ENCODE measurements at regions not wholly inside any gene's neighbourhood (a gene's known extent, or its start where the extent isn't known, plus 50 kb on each side); places are given as distances from the start of the nearest gene placed in this dataset.

DNA sequence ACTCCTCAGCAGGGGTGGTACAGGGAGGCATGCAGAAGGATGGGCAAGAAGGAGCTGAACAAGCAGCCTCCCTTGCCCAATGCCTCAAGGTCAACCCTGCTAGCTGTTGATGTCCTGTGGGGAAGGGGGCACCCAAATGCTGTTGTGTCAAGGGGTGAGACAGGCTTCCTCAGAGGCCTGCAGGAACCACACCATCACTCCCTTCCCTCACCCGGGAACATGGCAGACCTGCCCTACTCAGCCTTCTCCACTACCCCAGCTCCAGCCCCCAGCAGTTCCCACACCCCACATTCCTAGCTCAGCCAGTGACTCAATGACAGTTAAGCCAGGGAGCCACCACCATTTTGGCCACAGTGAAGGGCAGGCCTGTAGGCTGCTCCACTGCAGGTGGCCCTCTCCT lies 53.9 kb upstream of the RMP24 start:
- Mint-ChIP-seq H3K9me3 (ENCODE audit: low read depth) (no peaks in the 10 kb centered on the region), H3K27ac (ENCODE audit: unreplicated experiment) (no peak overlapping the region)
- TF ChIP-seq, protein P1, sequence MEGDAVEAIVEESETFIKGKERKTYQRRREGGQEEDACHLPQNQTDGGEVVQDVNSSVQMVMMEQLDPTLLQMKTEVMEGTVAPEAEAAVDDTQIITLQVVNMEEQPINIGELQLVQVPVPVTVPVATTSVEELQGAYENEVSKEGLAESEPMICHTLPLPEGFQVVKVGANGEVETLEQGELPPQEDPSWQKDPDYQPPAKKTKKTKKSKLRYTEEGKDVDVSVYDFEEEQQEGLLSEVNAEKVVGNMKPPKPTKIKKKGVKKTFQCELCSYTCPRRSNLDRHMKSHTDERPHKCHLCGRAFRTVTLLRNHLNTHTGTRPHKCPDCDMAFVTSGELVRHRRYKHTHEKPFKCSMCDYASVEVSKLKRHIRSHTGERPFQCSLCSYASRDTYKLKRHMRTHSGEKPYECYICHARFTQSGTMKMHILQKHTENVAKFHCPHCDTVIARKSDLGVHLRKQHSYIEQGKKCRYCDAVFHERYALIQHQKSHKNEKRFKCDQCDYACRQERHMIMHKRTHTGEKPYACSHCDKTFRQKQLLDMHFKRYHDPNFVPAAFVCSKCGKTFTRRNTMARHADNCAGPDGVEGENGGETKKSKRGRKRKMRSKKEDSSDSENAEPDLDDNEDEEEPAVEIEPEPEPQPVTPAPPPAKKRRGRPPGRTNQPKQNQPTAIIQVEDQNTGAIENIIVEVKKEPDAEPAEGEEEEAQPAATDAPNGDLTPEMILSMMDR (IDR thresholded peaks at IDR 0.05) = no peak

DNA sequence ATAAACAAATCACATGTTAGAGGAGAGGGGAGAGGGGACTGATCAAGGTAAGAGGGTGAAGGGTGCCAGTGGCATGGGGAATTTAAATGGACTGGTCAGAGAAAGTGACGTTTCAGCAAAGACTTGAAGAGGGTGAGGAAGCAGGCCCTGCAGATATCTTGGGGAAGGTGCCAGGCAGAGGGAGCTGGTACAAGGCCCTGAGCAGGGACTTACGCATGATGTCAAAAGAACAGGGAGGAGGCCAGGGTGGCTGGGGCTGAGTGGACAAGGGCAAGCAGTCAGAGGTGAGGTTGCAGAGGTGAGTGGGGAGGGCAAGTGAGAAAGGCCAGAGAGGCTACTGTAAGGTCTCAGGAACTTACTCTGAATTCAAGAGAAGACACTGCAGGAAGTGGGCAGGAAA lies 53.3 kb upstream of the RMP24 start:
- no peaks in the 10 kb centered on the region for H3K4me1 Mint-ChIP-seq (ENCODE audit: low read depth)
- TF ChIP-seq, protein P1 (IDR thresholded peaks at IDR 0.05) = no peak
- no peak for DNase-seq (ENCODE audit: low spot score)
- H3K27me3 Mint-ChIP-seq (ENCODE audit: low read depth) = peaks cover 34% of the 10 kb centered on the region
- no peaks in the 10 kb centered on the region for H3K9me3 Mint-ChIP-seq (ENCODE audit: low read depth)
- H3K4me3 Mint-ChIP-seq (ENCODE audit: unreplicated experiment) = no peak overlapping the region
- no peaks in the 10 kb centered on the region for H3K36me3 Mint-ChIP-seq (ENCODE audit: low read depth)
- no peak overlapping the region for H3K27ac Mint-ChIP-seq (ENCODE audit: unreplicated experiment)

More for the DNA sequence above, 53.9 kb upstream of the RMP24 start:
- no peak for DNase-seq (ENCODE audit: low spot score)
- H3K27me3 Mint-ChIP-seq (ENCODE audit: low read depth) = peaks cover 31% of the 10 kb centered on the region
- no peaks in the 10 kb centered on the region for H3K36me3 Mint-ChIP-seq (ENCODE audit: low read depth)
- no peak overlapping the region for H3K4me3 Mint-ChIP-seq (ENCODE audit: unreplicated experiment)
- no peaks in the 10 kb centered on the region for H3K4me1 Mint-ChIP-seq (ENCODE audit: low read depth)

DNA sequence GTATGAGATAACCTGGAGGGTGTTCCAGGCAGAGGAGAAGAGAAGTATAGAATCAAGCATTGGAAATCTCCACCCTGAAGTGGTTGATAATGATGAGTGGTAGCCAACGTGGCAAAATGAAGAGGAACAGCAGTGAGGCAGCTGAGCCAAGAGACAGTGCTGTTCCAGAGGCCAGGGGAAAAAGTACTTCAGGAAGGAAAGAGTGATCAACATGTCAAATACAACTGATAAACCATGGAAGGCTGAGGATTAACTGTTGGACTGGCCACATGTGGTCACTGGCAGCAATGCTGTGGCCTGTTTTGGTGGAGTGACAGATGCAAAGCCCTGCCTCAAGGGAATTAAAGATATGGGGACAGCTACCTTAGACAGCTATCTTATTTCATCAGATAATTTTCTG lies 51.9 kb upstream of the RMP24 start:
- Mint-ChIP-seq H3K27ac (ENCODE audit: unreplicated experiment) (no peak overlapping the region), H3K4me1 (ENCODE audit: low read depth) (no peaks in the 10 kb centered on the region), H3K36me3 (ENCODE audit: low read depth) (no peaks in the 10 kb centered on the region), H3K9me3 (ENCODE audit: low read depth) (no peaks in the 10 kb centered on the region), H3K27me3 (ENCODE audit: low read depth) (peaks cover 42% of the 10 kb centered on the region), H3K4me3 (ENCODE audit: unreplicated experiment) (no peak overlapping the region)
- TF ChIP-seq, protein P1 (IDR thresholded peaks at IDR 0.05) = no peak
- no peak for DNase-seq (ENCODE audit: low spot score)

Small RNA genes lying in the stretch of these regions (microRNA-seq; reads per million reads assigned to microRNA genes)
- gene MIR187 (ENCODE audit: borderline number of aligned reads) = 6.1 reads per million, percentile 7 among the genes with 10 or more reads in this experiment
